Suprapubic skin (tissue), 4 donors: ENCODE measurements at regions not wholly inside any gene's neighbourhood (a gene's known extent, or its start where the extent isn't known, plus 50 kb on each side); places are given as distances from the start of the nearest gene placed in this dataset.

Source experiments
- DNase-seq, 2 donors: peaks; one replicate each; pipeline ENCODE4 v3.0.0-alpha.2; 2019; ENCODE audit warnings: low spot score in 2 of 2
- H3K27ac ChIP-seq: fragments of 200-600 bp; sonication (generic); one replicate; pipeline ENCODE4 v1.5.1; 2019
- H3K27me3 ChIP-seq: fragments of 200-600 bp; sonication (generic); one replicate; pipeline ENCODE4 v1.5.1; 2019
- H3K36me3 ChIP-seq: fragments of 200-600 bp; sonication (generic); one replicate; pipeline ENCODE4 v1.5.1; 2019
- H3K4me1 ChIP-seq: fragments of 200-600 bp; sonication (generic); one replicate; pipeline ENCODE4 v1.5.1; 2019
- H3K4me3 ChIP-seq: fragments of 200-600 bp; sonication (generic); one replicate; pipeline ENCODE4 v1.5.1; 2019; ENCODE audit warnings: mild to moderate bottlenecking
- H3K9me3 ChIP-seq: fragments of 200-600 bp; sonication (generic); one replicate; pipeline ENCODE4 v1.5.1; 2019
- EP300 ChIP-seq: sonication (generic); formaldehyde crosslinking; IDR thresholded peaks from one replicate; pipeline ENCODE4 v1.6.1; 2017; ENCODE audit warnings: antibody characterized with exemption
- POLR2A ChIP-seq, 2 donors: fragments of 450-650 bp; IDR thresholded peaks; one replicate each; pipeline ENCODE4 v1.6.1; 2017; ENCODE audit warnings: antibody characterized with exemption in 2 of 2, mild to moderate bottlenecking in 2 of 2, moderate library complexity in 2 of 2
- POLR2AphosphoS5 ChIP-seq, 3 donors: sonication (generic); formaldehyde crosslinking; IDR thresholded peaks; one replicate each; pipeline ENCODE4 v1.6.1; 2017; ENCODE audit warnings: antibody characterized with exemption in 3 of 3
- WGBS: methylation state at CpG from one replicate; pipeline ENCODE4 v1.1.5; 2018; 5-methylcytosine and 5-hydroxymethylcytosine counted together
- TF ChIP-seq, protein P1 (sequence below), 2 donors: fragments of 200-600 bp in 1 of 2; fragments of 450-650 bp in 1 of 2; sonication (generic) in 1 of 2; IDR thresholded peaks; one replicate each; pipeline ENCODE4 v1.5.1; 2016 to 2019; ENCODE audit warnings: antibody characterized with exemption in 2 of 2, mild to moderate bottlenecking in 1 of 2, moderate library complexity in 1 of 2

DNA sequence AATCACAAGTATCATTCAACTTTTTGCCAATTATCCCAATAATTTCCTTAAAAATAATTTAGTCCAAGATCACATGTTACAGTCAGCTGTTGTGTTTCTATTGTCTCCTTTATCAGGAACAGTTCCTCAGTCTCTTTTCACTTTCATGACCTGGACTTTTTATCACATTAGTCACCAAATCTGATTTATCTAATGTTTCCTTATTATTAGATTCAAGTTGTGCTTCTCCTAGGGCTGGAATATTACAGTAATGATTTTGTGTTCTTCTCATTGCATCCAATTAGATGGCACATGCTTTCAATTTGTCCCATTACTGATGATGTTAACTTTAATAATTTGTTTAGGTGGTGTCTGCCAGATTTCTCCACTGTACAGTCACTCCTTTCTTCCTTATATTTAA lies 66.3 kb upstream of the DCBLD2 start:
- no peak for DNase-seq
- Histone ChIP-seq H3K27me3 (no peaks in the 10 kb centered on the region), H3K9me3 (no peaks in the 10 kb centered on the region), H3K36me3 (no peaks in the 10 kb centered on the region), H3K27ac (no peak overlapping the region), H3K4me3 (no peak overlapping the region), H3K4me1 (no peaks in the 10 kb centered on the region)
- TF ChIP-seq, protein P1, sequence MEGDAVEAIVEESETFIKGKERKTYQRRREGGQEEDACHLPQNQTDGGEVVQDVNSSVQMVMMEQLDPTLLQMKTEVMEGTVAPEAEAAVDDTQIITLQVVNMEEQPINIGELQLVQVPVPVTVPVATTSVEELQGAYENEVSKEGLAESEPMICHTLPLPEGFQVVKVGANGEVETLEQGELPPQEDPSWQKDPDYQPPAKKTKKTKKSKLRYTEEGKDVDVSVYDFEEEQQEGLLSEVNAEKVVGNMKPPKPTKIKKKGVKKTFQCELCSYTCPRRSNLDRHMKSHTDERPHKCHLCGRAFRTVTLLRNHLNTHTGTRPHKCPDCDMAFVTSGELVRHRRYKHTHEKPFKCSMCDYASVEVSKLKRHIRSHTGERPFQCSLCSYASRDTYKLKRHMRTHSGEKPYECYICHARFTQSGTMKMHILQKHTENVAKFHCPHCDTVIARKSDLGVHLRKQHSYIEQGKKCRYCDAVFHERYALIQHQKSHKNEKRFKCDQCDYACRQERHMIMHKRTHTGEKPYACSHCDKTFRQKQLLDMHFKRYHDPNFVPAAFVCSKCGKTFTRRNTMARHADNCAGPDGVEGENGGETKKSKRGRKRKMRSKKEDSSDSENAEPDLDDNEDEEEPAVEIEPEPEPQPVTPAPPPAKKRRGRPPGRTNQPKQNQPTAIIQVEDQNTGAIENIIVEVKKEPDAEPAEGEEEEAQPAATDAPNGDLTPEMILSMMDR (IDR thresholded peaks at IDR 0.05) = no peak
- TF ChIP-seq EP300 = no peak
- no peak for TF ChIP-seq POLR2A (IDR thresholded peaks at IDR 0.05)
- TF ChIP-seq POLR2AphosphoS5 (IDR thresholded peaks at IDR 0.05) = no peak

DNA sequence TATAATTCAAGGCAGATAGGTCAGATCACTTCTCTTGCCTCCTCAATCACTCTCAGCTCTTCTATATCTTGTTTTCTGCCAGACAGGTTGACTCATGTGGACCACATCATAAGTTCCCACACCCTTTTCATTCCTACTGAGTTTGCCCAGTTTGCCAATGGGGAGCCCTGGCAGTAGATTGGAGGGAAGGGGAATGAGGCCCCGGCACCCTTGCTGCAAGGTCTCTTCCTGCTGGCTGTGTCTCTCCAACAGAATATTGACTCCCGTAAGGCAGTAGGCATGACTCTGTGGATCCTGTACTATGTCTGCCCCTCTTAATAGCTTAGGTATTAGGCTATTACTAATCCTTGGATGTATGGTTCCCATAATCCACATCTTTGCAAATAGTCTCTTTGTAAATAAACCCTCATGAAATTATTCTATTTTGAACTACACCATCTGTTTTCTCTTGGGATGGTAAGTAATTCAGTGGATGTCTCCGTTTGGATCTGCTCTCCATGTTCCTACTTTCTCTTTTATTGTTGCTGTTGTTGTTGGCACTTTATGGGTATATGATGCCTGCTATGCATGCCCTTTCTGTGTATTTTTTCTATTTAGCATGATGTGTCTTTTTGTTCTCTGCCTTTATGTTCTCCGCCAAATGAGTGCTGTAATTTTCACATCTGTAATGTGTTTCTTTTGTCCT lies 65.5 kb upstream of the DCBLD2 start:
- H3K27me3 ChIP-seq = no peaks in the 10 kb centered on the region
- no peak for DNase-seq
- WGBS = 82% methylated on average over 4 of the region's 4 CpGs
- TF ChIP-seq POLR2AphosphoS5 (IDR thresholded peaks at IDR 0.05) (no peak), POLR2A (IDR thresholded peaks at IDR 0.05) (no peak), EP300 (no peak)
- TF ChIP-seq, protein P1 (IDR thresholded peaks at IDR 0.05) = no peak
- no peaks in the 10 kb centered on the region for H3K36me3 ChIP-seq
- H3K4me3 ChIP-seq = no peak overlapping the region
- H3K27ac ChIP-seq = no peak overlapping the region
- no peaks in the 10 kb centered on the region for H3K4me1 ChIP-seq
- H3K9me3 ChIP-seq = no peaks in the 10 kb centered on the region

DNA sequence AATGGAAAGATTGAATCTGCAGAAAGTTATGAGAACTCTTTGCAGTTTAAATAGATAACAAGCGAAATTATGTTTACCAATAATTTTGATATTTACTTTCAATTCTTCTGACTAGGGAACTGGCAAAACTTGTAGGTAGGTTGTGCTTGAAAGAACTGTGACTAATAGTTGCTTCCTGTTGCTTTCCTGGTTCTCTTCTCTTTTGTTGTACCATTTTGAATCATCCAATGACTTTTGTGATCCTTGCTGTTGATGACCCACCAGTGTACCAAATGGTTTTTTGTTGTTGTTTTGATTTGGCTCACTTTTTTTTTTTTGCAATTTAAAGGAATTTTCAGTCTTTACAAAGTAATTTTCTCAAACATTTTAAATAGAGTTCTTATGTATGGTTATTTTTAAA lies 64.9 kb upstream of the DCBLD2 start:
- Histone ChIP-seq H3K4me3 (no peak overlapping the region), H3K4me1 (no peaks in the 10 kb centered on the region), H3K36me3 (no peaks in the 10 kb centered on the region), H3K9me3 (no peaks in the 10 kb centered on the region), H3K27me3 (no peaks in the 10 kb centered on the region), H3K27ac (no peak overlapping the region)
- DNase-seq = no peak
- TF ChIP-seq EP300 (no peak), POLR2A (IDR thresholded peaks at IDR 0.05) (no peak), POLR2AphosphoS5 (IDR thresholded peaks at IDR 0.05) (no peak)
- TF ChIP-seq, protein P1 (IDR thresholded peaks at IDR 0.05) = no peak
- WGBS = 98% methylated on average over 1 of the region's 1 CpG

DNA sequence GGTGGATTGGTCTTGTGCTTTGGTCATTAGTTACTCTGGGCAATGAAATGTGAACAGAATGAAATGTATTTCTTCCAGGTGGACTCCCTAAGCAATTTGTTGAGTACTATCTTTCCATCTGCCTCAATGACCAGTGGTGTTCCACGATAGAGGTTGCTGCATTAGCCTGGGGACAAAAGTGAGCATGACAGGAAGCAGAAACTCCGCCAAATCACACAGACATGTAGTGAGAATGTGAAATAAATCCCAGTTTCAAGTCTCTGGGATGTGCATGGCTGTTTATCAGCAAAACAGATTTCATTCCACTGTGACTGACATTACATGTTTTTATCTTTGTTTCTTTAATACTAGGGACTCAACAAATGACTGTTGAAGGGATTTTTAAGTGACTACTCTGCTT lies 63.3 kb upstream of the DCBLD2 start:
- Histone ChIP-seq H3K36me3 (no peaks in the 10 kb centered on the region), H3K9me3 (no peaks in the 10 kb centered on the region), H3K4me1 (no peaks in the 10 kb centered on the region), H3K27me3 (no peaks in the 10 kb centered on the region), H3K4me3 (no peak overlapping the region), H3K27ac (no peak overlapping the region)
- DNase-seq = no peak
- WGBS = 61% methylated on average over 2 of the region's 2 CpGs
- TF ChIP-seq, protein P1 (IDR thresholded peaks at IDR 0.05) = no peak
- no peak for TF ChIP-seq POLR2AphosphoS5 (IDR thresholded peaks at IDR 0.05)
- no peak for TF ChIP-seq EP300
- TF ChIP-seq POLR2A (IDR thresholded peaks at IDR 0.05) = no peak

DNA sequence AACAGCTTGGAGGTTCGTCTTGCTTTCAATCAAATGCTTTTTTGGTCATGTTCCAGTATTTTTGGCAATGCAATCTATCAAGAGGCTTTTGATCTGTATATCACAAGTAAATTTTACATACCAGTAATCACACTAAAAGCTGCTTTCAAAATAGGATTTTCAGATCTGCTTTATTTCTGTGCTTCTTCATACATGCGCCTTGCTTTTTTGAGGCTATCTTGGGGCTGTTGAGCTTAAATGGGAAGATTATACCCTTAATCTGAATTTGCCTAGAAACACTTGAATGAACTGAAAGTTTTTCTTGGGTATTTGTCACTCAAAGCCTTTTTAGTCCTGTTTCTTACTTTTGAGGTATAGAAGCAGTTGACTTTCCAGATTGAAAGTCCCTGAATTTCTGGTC lies 62.1 kb upstream of the DCBLD2 start:
- H3K4me3 ChIP-seq = no peak overlapping the region
- H3K36me3 ChIP-seq = no peaks in the 10 kb centered on the region
- 89% methylated on average over 2 of the region's 2 CpGs for WGBS
- H3K27me3 ChIP-seq = no peaks in the 10 kb centered on the region
- no peak overlapping the region for H3K27ac ChIP-seq
- H3K4me1 ChIP-seq = no peaks in the 10 kb centered on the region
- H3K9me3 ChIP-seq = no peaks in the 10 kb centered on the region
- no peak for TF ChIP-seq POLR2AphosphoS5 (IDR thresholded peaks at IDR 0.05)
- no peak for TF ChIP-seq POLR2A (IDR thresholded peaks at IDR 0.05)
- TF ChIP-seq, protein P1 (IDR thresholded peaks at IDR 0.05) = no peak
- no peak for TF ChIP-seq EP300
- no peak for DNase-seq
